SK-N-DZ (cell line): ENCODE measurements at regions not wholly inside any gene's neighbourhood (a gene's known extent, or its start where the extent isn't known, plus 50 kb on each side); places are given as distances from the start of the nearest gene placed in this dataset.

Source experiments
- DNase-seq: peaks from one replicate; pipeline ENCODE4 v3.0.0-alpha.2; 2015; ENCODE audit warnings: low spot score

DNA sequence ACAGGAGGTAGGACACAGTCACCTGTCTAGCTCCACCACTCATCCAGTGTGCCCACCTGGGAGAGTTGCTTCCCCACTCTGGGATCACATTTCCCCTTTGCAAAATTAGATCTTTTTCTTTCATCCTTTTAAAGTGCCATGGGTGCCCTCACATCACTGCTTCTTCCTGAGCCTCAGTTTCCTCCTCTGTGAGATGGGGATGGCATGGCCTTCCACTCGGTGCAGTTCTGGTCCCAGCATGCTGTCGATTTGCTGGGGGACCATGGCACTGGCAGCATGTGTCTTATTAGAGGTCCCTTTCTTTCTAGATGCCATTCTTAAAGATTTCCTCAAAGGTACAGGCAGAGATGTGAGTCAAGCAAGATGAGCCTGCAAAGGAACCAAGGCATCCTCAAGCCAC lies 158.3 kb upstream of the ZMIZ1 start:
- DNase-seq: no peak

DNA sequence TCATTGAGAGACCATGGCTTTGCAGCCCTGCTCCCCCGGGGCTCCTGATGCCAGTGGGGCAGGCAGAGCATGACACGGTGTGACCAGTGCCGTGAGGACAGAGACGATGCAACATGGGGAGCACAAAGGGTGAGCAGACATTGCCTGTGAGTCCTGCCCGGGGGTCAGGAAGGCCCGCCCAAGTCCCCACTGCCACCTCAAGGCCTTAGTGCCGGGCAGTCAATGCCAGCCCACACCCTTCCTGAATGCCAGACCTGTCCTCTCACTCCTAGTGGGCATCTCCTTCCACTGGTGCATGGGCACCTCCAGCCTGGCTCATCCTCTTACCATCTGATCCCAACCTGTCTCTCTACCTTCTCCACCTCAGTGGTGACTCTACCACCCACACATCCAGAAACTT lies 157.9 kb upstream of the ZMIZ1 start:
- no peak for DNase-seq

DNA sequence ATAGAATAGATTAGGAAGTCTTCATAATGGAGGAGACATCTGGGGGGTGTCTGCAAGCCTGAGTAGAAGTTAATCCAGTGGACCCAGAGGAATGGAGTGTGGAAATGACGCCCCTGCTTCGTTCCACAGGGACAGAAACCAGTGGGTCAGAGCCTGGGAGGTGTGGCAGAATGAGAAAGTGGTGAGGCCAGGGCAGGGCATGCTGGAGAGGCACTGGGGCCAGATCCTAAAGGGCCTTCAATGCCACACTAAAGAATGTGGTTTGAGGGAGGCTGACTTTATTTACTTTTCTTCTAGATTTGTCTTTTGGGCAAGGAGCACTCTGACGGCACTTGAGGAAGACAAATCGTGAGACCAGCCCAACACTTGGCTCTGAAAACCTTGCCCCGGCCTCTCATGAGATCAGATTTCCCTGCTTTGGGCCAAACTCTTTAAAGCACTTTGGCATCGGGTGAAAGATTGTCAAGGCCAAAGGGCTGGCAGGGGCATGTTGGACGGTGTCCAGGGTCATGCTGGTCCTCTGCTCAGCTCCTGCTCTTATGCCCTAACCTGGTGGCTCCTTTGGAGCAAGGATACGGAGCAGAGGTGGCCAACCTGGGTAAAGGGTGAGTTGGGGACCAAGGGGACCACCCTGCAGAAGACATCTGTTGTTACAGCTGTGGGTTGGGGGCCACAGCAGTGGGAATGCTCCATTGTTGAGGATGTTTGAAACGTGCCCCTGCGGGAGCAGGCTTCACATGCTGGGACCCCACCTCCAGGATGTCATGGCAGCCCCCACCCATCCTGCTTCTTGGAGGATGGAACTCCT lies 157.0 kb upstream of the ZMIZ1 start:
- no peak for DNase-seq

DNA sequence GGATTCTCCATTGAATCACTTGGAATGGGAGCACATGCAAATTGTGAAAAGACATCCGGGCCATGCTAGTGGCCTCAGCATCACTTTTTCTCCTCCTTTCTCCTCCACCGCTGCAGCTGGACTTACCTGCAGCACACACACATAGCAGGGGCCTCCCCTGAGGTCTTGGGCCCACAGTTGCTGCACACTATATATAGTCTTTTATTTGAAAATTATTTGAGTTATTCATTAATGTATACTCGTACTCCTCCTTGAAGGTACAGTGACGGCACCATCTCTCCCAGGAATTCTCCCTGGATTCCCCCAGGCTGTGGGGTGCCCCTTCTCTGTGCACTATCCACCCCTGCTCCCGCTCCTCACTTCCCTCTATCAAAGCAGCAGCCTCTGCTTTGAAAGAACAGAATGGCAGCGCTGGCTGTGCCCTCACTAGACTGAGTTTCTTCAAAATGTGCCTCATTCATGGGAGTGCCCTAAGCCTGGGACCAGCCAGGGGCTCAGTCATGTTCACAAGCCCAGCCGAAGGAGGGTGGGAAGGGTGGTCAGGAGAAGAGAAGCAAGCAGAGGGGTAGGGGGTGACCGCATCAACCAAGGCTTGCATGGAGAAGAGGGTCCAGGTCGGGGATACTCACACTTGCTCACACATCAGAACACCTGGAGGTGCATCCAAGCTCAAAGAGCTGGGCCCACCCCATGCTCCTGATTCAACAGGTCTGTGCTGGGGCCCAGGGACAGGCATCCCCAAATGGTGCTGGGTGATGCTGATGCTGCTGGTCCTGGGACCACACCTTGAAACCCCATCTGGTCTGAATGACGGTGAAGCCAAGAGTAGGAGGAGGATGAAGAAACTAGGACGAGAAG lies 156.2 kb upstream of the ZMIZ1 start:
- DNase-seq: no peak

DNA sequence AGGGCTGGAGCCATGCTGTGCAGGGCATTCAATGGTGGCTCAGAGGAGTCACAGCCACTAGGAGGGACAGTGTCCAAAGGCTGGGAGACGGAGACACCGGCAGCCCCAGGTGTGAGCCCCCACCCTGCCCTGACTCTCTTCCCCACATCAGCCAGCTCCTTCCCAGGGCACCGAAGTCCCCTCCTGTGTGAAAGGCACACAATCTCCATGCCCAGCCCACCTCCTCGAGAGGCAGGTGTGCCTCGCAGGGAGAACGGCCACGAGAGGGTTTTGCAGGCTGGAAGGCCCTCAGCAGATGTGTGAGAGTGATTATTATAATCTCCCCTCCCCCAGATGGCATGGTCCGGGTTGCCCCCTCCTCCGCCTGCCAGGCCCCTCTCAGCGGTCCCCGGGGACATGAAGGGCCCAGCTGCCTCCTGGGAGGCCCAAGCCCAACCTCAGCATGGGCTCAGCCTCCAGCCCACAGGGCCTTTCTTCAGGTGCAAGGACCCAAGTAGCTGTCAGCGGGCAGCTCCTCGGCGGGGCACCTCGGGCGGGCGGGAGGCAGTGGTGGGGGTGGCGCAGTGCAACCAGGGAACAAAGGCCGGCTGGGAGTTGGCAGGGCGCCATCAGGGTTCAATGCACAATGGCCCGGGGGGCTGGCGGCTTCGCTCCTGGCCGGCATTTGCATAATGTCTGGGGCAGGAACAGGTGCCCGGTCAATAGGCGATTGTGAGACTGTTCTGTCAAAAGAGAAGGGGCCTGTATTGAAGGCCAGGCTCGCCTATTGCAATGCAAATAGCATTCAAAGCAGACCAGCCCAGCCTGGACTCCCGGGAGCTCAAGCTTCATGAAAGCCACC lies 155.3 kb upstream of the ZMIZ1 start:
- no peak for DNase-seq

DNA sequence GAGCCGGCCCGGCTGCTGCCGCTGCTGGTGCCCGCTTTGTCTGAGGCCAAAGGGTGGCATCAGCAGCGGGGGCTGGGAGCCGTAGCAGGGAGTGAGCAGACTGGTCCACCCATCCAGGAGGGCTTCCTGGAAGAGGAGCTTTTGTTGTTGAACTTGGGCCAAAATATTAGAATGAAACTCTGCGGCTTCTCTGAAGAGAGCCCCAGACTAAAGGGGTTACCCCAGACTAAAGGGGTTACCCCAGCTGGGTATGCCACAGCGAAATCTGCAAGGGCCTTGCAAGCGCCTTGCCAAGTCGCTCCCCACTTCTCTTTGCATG lies 154.7 kb upstream of the ZMIZ1 start:
- DNase-seq: no peak

DNA sequence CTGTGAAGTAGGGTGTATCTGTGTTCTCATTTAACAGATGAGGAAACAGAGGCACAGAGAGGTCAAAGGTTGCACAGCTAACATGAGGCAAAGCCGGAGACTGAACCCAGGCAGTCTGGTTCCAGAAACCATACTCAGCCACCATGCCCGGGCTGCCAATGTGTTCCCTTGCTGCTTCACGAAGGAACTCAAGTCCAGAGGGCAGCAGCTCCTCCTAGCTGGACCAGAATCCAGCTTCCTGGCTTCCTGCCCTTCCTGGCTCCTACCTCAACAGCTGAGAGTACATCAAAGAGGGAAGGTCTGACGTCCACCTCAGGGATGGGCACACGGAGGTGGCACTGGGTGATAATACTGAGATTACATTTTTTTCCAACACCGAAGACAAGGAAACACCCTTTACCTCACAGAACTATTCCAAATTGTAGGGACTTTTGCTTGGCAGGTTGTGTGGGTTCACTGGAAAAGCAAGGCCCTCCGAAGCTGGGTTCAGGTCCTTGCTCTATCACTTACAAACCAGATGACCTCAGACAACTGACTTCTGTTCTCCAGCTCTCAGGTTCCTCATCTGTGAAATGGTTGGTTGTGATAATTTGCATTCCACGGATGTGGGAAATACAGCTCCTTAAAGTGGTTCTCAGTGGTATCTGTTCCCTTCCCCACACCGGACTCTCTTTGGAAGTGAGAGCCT lies 154.1 kb upstream of the ZMIZ1 start:
- no peak for DNase-seq

DNA sequence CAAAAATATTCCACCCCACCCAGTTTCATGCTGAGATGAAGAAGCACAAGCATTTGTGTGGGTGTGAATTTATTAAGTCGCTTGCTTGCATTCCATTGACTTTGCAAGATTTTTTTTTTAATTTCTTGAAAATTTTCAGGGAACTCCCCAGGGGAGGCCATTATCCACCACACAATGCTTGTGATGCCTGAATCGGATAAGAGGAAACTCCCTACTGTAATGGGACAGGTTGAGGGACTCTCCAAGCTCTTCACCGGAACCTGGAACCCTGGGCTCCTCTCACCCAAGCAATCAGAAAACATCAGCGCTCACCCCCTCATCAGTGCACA lies 153.6 kb upstream of the ZMIZ1 start:
- DNase-seq: no peak

DNA sequence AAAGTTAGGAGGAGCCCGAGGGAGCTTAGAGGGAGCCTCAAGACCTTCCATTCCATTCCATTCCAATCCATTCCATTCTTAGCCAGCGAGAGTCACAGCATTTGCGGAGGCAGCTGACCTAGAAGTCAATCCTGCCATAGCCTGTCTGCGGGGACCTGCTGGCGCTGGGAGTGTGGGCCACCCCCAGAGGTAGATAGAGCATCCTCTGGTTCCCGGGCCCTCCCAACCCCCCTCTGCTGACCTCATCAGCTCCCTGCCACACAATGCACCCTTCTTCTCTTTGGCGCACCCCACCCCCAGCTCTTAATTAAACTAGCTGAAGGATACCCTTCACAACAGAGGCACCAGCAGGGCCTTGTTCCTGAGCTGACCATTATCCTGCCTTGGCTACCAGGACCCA lies 152.5 kb upstream of the ZMIZ1 start:
- DNase-seq: no peak

DNA sequence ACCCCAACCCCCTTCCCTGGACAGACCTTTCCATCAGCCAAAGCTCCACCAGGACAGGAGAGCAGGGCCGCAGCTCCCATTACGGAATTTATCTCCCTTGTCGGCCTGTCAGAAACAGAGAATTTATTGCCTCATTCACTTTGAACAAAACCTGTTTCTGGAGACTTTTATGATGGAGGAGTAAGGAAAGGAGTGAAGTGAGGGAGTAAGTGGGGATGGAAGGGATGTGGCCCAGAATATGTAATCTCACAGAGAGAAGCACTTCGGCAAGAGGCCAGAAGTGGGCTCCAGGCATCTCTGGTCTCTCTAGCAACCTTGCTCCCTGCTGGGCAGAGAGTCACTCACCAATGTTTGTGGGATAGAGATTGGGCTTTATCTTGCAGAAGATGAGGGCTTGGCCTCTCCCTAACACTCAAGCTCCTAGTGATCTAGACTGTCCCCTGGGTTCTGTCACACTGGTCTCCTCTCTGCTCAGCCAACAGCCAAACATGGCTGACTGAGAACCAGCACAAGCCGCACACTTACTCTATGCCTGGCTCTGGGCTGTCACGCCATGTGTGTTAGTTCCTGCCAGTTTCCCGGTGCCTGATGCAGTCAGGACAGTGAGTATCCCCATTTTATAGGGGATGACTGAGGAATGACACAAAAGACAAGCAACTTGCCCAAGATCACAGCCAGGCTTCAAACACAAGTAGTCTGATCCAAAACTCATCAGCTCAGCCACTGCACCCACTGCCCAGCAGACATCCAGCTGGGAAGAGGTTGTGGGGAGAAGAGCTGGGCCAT lies 149.4 kb upstream of the ZMIZ1 start:
- DNase-seq: no peak

DNA sequence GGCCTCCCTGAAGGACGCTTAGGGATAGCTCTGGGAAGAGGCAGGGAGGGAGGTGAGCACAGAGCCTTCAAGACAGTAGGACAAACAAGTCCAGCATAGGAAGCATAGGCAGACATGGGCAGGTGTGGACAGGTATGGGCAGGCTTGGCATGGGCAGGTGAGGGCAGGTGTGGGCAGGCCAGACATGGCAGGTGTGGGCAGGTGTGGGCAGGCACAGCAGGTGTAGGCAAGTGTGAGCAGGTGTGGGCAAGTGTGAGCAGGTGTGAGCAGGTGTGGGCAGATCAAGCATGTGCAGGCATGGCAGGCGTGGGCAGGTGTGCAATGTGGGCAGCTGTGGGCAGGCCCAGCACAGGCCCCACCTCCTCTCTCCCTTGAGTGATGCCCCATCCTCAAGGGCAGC lies 148.8 kb upstream of the ZMIZ1 start:
- no peak for DNase-seq

DNA sequence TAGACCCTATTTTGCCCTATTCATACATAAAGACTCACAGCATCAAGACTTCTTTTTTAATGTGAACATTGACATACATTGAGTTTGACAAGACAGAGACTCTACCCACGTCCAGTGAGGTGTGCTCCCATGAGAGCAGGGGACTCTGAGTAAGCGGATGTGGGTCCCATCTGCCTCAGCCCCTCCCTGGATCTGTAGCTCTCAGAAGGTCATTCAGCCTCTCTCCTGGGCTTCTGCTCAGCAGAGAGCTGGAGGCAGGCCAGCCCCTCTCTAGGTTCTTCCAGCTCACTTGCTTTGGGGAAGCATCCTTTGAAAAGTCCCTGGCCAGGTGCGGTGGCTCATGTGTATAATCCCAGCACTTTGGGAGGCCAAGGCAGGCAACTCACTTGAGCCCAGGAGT lies 146.9 kb upstream of the ZMIZ1 start:
- DNase-seq: no peak

DNA sequence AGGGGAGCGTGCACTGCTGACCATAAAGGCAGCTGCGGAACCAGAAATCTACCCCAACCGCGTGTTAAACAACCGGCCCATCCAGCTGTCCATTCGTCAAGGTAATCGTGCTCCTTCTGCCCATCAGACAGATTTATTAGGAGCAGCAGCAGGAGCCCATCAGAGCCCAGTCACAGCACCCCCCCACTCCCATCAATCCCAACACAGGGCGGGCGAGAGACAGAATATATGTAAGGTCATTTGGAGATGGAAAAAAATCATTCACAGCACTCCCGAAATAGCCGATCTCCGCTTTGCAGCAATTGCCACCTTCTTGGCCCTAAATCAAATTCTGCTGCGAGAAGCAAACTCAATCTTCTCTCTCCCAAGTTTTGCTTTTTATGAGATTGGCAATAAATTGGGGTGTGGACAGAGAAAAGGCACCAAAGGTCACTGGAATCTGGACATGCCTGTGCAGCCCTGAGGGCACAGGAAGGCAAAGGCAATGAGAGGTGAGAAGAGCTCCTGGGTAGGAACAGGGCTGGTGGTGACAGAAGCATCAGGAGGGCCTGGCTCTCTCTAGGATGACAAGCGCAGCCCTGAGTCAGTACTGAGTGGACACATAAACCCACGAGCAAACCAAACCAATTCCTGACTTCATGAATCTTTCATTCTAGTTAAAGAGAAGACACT lies 145.0 kb upstream of the ZMIZ1 start:
- no peak for DNase-seq

DNA sequence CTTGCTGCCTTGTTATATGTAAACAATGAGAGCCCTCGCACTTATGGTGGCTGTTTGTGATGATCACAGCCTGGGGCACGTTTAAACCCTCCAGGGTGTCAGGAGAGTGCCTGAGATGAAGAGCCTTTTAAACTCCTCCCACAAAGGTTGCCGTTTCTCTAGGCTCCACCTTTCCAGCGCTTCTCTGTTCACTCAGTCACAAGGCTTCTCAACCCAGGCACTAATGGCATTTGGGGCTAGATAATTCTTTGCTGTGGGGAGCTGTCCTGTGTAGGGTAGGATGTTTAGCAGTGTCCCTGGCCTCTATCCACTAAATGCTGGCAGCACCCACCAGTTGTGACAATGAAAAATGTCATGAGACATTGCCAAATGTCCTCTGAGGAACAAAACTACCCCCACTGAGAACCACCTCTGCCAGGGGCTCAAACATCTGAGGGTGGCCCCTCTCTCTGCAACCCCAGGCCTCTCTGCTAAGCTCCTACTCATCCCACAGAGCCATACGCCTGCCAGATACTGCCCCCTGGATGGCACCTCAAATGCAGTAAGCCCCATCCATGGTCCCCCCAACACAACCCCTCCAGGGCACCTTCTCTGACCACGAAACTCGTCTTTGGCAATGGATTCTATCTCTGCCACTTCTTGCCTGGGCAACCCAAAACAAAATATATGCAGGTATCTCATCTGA lies 144.3 kb upstream of the ZMIZ1 start:
- DNase-seq: no peak

DNA sequence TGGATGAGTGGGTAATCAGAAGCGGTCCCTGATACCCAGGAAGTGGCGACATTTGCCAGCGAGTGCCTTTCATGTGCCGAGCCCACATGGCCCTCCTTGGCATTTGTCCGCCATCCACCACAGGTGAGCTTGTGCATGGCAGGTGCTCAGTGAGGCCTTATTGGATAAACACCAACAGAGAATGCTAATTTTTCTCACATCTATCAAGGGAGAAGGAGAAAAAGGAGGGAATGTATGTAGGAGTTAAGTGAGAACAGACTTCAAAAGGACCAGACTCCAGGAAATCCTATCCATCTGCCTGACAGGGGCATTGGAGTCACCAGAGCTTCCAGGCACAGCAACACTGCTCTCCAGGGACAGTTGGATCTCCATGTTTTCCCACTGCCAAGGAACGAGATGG lies 143.5 kb upstream of the ZMIZ1 start:
- DNase-seq: no peak

DNA sequence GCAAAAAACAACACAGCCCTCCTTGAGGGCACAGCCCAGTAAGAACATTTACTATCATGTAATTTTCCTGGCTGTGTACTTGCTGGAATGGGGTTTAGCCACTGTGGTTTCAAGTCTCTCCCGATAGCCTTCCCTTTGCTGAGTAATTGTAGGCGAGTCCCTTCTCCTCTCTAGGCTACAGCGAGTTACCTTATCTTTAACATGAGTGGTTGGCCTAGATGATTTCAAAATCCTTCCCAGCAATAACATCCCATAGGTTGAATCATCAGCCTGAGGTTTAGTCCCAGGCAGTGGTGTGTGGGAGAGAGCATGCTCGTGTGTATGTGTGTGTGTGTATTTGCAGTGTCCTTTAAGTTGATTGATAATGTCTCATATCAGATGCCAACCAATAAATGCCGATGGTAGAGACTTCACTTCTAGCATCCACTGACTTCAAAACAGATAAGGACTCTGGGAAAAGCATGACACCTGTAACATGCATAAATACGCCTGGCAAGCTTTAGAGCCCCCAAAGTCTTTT lies 142.9 kb upstream of the ZMIZ1 start:
- no peak for DNase-seq

DNA sequence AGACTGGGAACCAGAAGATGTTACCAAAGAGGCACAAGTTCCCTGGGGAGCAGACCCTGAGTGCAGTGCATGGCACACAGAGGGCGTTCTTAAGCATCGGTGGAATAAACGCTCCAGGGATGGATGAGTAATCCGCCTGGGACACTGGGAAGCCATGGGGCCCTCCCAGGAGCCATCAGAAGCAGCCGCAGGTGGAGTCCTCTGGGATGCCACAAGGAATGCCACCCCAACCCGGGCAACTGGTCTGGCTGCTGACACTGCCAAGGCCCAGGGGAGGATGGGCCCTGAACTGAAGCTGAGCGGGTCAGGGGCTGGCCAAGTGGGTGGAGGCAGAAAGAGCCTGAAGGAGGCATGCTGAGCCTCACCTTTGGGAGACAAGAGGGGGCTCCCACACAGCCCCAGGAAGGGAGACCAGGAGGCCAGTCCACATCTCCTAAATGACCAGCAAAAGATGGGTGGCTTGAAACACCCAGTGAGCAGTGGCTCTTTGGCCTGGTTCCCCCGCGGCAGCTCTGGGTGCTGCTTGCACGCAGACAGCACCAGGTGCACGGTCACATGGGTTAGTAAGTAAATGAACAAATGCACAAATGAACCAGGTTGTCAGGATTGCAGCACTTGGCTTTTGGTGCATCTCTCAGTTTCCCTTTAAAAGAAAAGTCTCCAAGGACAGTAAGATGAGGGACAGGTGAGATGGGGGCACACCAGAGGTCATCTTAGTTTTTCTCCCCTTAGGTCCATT lies 141.3 kb upstream of the ZMIZ1 start:
- peak; percentile 53 for DNase-seq

DNA sequence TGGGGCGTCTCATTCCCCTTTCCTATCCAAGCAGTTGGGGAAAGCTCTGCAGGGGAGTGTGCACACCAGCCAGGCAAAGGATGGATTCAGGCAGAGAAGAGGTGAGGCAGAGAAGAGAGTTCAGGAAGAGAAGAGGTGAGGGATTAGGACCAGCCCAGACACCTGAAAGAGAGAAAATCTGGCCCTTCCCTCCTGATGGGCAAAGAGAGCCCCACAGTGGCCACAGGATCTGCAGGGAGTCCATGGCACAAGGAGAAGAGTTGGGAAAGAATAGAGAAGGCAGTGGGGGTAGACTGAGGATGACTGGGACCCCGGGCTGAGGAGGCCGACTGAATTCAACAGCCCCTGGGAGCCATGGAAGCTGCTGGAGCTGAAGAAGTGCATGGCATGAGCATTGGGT lies 140.4 kb upstream of the ZMIZ1 start:
- DNase-seq: no peak

DNA sequence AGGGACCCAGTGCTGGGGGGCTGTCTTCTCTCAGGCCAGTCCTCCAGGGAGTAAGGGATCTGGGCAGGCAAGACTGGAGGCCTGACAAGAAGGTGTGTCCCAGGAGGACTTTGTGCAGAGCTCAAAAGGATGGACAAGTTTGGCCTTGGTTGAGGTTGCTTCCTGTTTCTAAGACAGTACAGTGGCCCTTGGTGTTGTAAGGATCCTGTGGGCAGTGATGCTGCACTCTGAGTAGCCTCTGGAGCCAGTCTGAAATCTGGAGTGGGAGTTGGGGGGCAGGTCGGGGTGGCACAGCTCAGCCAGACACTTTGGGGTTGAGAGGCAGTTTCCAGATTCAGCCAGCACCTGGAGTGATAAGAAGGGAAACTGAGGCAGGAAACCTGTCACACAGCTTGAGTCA lies 139.2 kb upstream of the ZMIZ1 start:
- no peak for DNase-seq
